ENCODE measurements at regions not wholly inside any gene's neighbourhood (a gene's known extent, or its start where the extent isn't known, plus 50 kb on each side); places are given as distances from the start of the nearest gene placed in this dataset.

DNA sequence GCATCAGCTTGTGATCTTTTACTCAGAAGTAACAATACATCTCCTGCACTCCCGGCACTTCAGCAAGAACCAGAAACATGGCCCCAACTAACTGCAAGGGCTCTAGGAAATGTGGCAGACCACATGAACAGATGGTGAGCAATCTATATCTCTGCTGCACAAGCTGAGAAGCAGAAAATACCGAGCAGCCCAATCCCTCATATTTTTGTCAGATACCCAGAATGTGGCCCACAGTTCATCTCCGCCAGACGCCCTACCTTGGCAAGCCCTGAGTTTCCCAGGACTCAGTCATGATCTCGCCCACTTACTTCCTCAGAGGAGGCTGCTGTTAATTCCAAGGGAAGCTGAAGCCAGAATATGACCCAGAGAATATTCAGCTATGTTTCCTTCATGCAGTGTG, 63.1 kb upstream of the PHACTR1 start:
- no peaks in the 10 kb centered on the region for H3K9me3 Mint-ChIP-seq
- CTCF ChIA-PET = interaction anchor here (1.4 kb wide), 1 partner anchor 240 kb away, joined by 3 read pairs; no protein-coding TSS in a partner anchor
- H3K27me3 Mint-ChIP-seq (ENCODE audit: low read depth) = peaks cover 75% of the 10 kb centered on the region
- no peaks in the 10 kb centered on the region for H3K36me3 Mint-ChIP-seq
- H3K27ac Mint-ChIP-seq = no peak overlapping the region
- H3K4me1 Mint-ChIP-seq = peaks cover 6% of the 10 kb centered on the region; the same call in 1 of the 2 replicates
- H3K4me3 Mint-ChIP-seq = no peak overlapping the region
- ATAC-seq (no peak), DNase-seq (ENCODE audit: low spot score) (no peak)
- TF ChIP-seq JAZF1 (CRISPR knock-in tag; IDR thresholded peaks at IDR 0.05) (no peak), ATF3 (CRISPR knock-in tag; conservative IDR thresholded peaks at IDR 0.05) (no peak), NR2C2 (CRISPR knock-in tag; IDR thresholded peaks at IDR 0.05) (no peak), RELA (CRISPR knock-in tag; IDR thresholded peaks at IDR 0.05; ENCODE audit: borderline replicate concordance) (no peak), OVOL2 (CRISPR knock-in tag; IDR thresholded peaks at IDR 0.05; ENCODE audit: borderline replicate concordance) (no peak), ZBTB43 (CRISPR knock-in tag; IDR thresholded peaks at IDR 0.05) (no peak), TEAD4 (CRISPR knock-in tag; IDR thresholded peaks at IDR 0.05) (no peak), NFATC4 (CRISPR knock-in tag; IDR thresholded peaks at IDR 0.05) (no peak), ZNF671 (CRISPR knock-in tag; IDR thresholded peaks at IDR 0.05) (no peak), FOXJ3 (CRISPR knock-in tag; IDR thresholded peaks at IDR 0.05; ENCODE audit: borderline replicate concordance) (no peak), ZMAT4 (CRISPR knock-in tag; IDR thresholded peaks at IDR 0.05) (no peak), PRDM15 (CRISPR knock-in tag; IDR thresholded peaks at IDR 0.05) (no peak), SMAD4 (CRISPR knock-in tag; IDR thresholded peaks at IDR 0.05) (no peak), JUN (CRISPR knock-in tag; IDR thresholded peaks at IDR 0.05) (no peak)
- TF ChIP-seq, protein P1, sequence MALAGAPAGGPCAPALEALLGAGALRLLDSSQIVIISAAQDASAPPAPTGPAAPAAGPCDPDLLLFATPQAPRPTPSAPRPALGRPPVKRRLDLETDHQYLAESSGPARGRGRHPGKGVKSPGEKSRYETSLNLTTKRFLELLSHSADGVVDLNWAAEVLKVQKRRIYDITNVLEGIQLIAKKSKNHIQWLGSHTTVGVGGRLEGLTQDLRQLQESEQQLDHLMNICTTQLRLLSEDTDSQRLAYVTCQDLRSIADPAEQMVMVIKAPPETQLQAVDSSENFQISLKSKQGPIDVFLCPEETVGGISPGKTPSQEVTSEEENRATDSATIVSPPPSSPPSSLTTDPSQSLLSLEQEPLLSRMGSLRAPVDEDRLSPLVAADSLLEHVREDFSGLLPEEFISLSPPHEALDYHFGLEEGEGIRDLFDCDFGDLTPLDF (CRISPR knock-in tag; IDR thresholded peaks at IDR 0.05) = no peak
- TF ChIP-seq, protein P2, sequence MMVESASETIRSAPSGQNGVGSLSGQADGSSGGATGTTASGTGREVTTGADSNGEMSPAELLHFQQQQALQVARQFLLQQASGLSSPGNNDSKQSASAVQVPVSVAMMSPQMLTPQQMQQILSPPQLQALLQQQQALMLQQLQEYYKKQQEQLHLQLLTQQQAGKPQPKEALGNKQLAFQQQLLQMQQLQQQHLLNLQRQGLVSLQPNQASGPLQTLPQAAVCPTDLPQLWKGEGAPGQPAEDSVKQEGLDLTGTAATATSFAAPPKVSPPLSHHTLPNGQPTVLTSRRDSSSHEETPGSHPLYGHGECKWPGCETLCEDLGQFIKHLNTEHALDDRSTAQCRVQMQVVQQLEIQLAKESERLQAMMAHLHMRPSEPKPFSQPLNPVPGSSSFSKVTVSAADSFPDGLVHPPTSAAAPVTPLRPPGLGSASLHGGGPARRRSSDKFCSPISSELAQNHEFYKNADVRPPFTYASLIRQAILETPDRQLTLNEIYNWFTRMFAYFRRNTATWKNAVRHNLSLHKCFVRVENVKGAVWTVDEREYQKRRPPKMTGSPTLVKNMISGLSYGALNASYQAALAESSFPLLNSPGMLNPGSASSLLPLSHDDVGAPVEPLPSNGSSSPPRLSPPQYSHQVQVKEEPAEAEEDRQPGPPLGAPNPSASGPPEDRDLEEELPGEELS (CRISPR knock-in tag; IDR thresholded peaks at IDR 0.05) = no peak
- POLR2A ChIA-PET = no interaction called here

- H3K36me3 Mint-ChIP-seq = no peaks in the 10 kb centered on the region
- TF ChIP-seq FOXK1 (CRISPR knock-in tag; IDR thresholded peaks at IDR 0.05) (no peak), SMAD3 (CRISPR knock-in tag; IDR thresholded peaks at IDR 0.05; ENCODE audit: borderline replicate concordance) (no peak), ATF2 (CRISPR knock-in tag; IDR thresholded peaks at IDR 0.05; ENCODE audit: borderline replicate concordance, low read depth) (no peak), NFATC4 (CRISPR knock-in tag; IDR thresholded peaks at IDR 0.05) (no peak), ZNF396 (CRISPR knock-in tag; IDR thresholded peaks at IDR 0.05; ENCODE audit: borderline replicate concordance) (no peak), NR3C1 (CRISPR knock-in tag; conservative IDR thresholded peaks at IDR 0.05; ENCODE audit: low read depth) (no peak)
- TF ChIP-seq, protein P3, sequence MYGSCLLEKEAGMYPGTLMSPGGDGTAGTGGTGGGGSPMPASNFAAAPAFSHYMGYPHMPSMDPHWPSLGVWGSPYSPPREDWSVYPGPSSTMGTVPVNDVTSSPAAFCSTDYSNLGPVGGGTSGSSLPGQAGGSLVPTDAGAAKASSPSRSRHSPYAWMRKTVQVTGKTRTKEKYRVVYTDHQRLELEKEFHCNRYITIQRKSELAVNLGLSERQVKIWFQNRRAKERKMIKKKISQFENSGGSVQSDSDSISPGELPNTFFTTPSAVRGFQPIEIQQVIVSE (CRISPR knock-in tag; IDR thresholded peaks at IDR 0.05; ENCODE audit: borderline replicate concordance) = no peak
These were observed 62.5 kb upstream of the PHACTR1 start for GRCh38 chr6:12654107-12654506.

More at GRCh38 chr6:12654107-12654506, 62.5 kb upstream of the PHACTR1 start:
- ATAC-seq = no peak
- H3K27me3 Mint-ChIP-seq (ENCODE audit: low read depth) = peaks cover 77% of the 10 kb centered on the region
- no peak for DNase-seq (ENCODE audit: low spot score)
- H3K9me3 Mint-ChIP-seq = no peaks in the 10 kb centered on the region
- CTCF ChIA-PET = no interaction called here
- H3K4me3 Mint-ChIP-seq = no peak overlapping the region
- peaks cover 6% of the 10 kb centered on the region; the same call in 1 of the 2 replicates for H3K4me1 Mint-ChIP-seq
- no peak overlapping the region for H3K27ac Mint-ChIP-seq
- POLR2A ChIA-PET = interaction anchor here (0.6 kb wide), 1 partner anchor 506 kb away, joined by 4 read pairs; no protein-coding TSS in a partner anchor
